ENCODE measurements at regions not wholly inside any gene's neighbourhood (a gene's known extent, or its start where the extent isn't known, plus 50 kb on each side); places are given as distances from the start of the nearest gene placed in this dataset.
"Not testable (repeated sequence)": the region's sequence is repeated elsewhere in the genome, so short reads cannot be mapped to it uniquely, and the experiment has no call there.

- TF ChIP-seq POLR2AphosphoS5 (IDR thresholded peaks at IDR 0.05; ENCODE audit: low read depth, low read length) (no peak), POU2F2 (IDR thresholded peaks at IDR 0.05; ENCODE audit: low read depth, low read length) (no peak), PAX5 (IDR thresholded peaks at IDR 0.05; ENCODE audit: insufficient read depth, low read length, severe bottlenecking) (no peak), TAF1 (IDR thresholded peaks at IDR 0.05; ENCODE audit: low read depth, low read length) (no peak), POLR2A (IDR thresholded peaks at IDR 0.05; ENCODE audit: low read depth, low read length) (no peak), SPI1 (IDR thresholded peaks at IDR 0.05; ENCODE audit: low read depth, low read length) (no peak)
- FAIRE-seq = no peak
- no peak for DNase-seq (ENCODE audit: insufficient read length, low spot score)
Measured at GRCh38 chr7:131808736-131809135, 252.3 kb upstream of the PODXL start.

GRCh38 chr7:131808156-131808555 lies 251.7 kb upstream of the PODXL start:
- not testable (repeated sequence) for DNase-seq (ENCODE audit: insufficient read length, low spot score); FAIRE-seq

GRCh38 chr7:131803816-131804215 lies 247.4 kb upstream of the PODXL start:
- TF ChIP-seq TAF1 (IDR thresholded peaks at IDR 0.05; ENCODE audit: low read depth, low read length) (no peak), PAX5 (IDR thresholded peaks at IDR 0.05; ENCODE audit: insufficient read depth, low read length, severe bottlenecking) (no peak), POU2F2 (IDR thresholded peaks at IDR 0.05; ENCODE audit: low read depth, low read length) (no peak), SPI1 (IDR thresholded peaks at IDR 0.05; ENCODE audit: low read depth, low read length) (no peak), POLR2A (IDR thresholded peaks at IDR 0.05; ENCODE audit: low read depth, low read length) (no peak), POLR2AphosphoS5 (IDR thresholded peaks at IDR 0.05; ENCODE audit: low read depth, low read length) (no peak)
- FAIRE-seq = no peak
- no peak for DNase-seq (ENCODE audit: insufficient read length, low spot score)

- DNase-seq (ENCODE audit: insufficient read length, low spot score) (no peak), FAIRE-seq (no peak)
- TF ChIP-seq SPI1 (IDR thresholded peaks at IDR 0.05; ENCODE audit: low read depth, low read length) = no peak
- TF ChIP-seq POU2F2 (IDR thresholded peaks at IDR 0.05; ENCODE audit: low read depth, low read length) = no peak
- no peak for TF ChIP-seq TAF1 (IDR thresholded peaks at IDR 0.05; ENCODE audit: low read depth, low read length)
- no peak for TF ChIP-seq PAX5 (IDR thresholded peaks at IDR 0.05; ENCODE audit: insufficient read depth, low read length, severe bottlenecking)
- TF ChIP-seq POLR2A (IDR thresholded peaks at IDR 0.05; ENCODE audit: low read depth, low read length) = no peak
- no peak for TF ChIP-seq POLR2AphosphoS5 (IDR thresholded peaks at IDR 0.05; ENCODE audit: low read depth, low read length)
Measured at GRCh38 chr7:131802195-131802864, 245.9 kb upstream of the PODXL start.

GRCh38 chr7:131800531-131800930 lies 244.1 kb upstream of the PODXL start:
- FAIRE-seq (no peak), DNase-seq (ENCODE audit: insufficient read length, low spot score) (no peak)
- TF ChIP-seq PAX5 (IDR thresholded peaks at IDR 0.05; ENCODE audit: insufficient read depth, low read length, severe bottlenecking) = no peak
- no peak for TF ChIP-seq POLR2AphosphoS5 (IDR thresholded peaks at IDR 0.05; ENCODE audit: low read depth, low read length)
- TF ChIP-seq POLR2A (IDR thresholded peaks at IDR 0.05; ENCODE audit: low read depth, low read length) = no peak
- TF ChIP-seq TAF1 (IDR thresholded peaks at IDR 0.05; ENCODE audit: low read depth, low read length) = no peak
- TF ChIP-seq POU2F2 (IDR thresholded peaks at IDR 0.05; ENCODE audit: low read depth, low read length) = no peak
- no peak for TF ChIP-seq SPI1 (IDR thresholded peaks at IDR 0.05; ENCODE audit: low read depth, low read length)

GRCh38 chr7:131800008-131800407 lies 243.6 kb upstream of the PODXL start:
- DNase-seq (ENCODE audit: insufficient read length, low spot score) (no peak), FAIRE-seq (no peak)
- TF ChIP-seq TAF1 (IDR thresholded peaks at IDR 0.05; ENCODE audit: low read depth, low read length) (no peak), SPI1 (IDR thresholded peaks at IDR 0.05; ENCODE audit: low read depth, low read length) (no peak), POU2F2 (IDR thresholded peaks at IDR 0.05; ENCODE audit: low read depth, low read length) (no peak), POLR2A (IDR thresholded peaks at IDR 0.05; ENCODE audit: low read depth, low read length) (no peak), PAX5 (IDR thresholded peaks at IDR 0.05; ENCODE audit: insufficient read depth, low read length, severe bottlenecking) (no peak), POLR2AphosphoS5 (IDR thresholded peaks at IDR 0.05; ENCODE audit: low read depth, low read length) (no peak)

- FAIRE-seq = no peak
Measured at GRCh38 chr7:131797841-131798240, 241.4 kb upstream of the PODXL start.

GRCh38 chr7:131795400-131795799 lies 239.0 kb upstream of the PODXL start:
- DNase-seq (ENCODE audit: insufficient read length, low spot score) = no peak
- TF ChIP-seq POLR2A (IDR thresholded peaks at IDR 0.05; ENCODE audit: low read depth, low read length) (no peak), SPI1 (IDR thresholded peaks at IDR 0.05; ENCODE audit: low read depth, low read length) (no peak), TAF1 (IDR thresholded peaks at IDR 0.05; ENCODE audit: low read depth, low read length) (no peak), PAX5 (IDR thresholded peaks at IDR 0.05; ENCODE audit: insufficient read depth, low read length, severe bottlenecking) (no peak), POU2F2 (IDR thresholded peaks at IDR 0.05; ENCODE audit: low read depth, low read length) (no peak), POLR2AphosphoS5 (IDR thresholded peaks at IDR 0.05; ENCODE audit: low read depth, low read length) (no peak)
- no peak for FAIRE-seq

More at GRCh38 chr7:131797841-131798240, 241.4 kb upstream of the PODXL start:
- DNase-seq (ENCODE audit: insufficient read length, low spot score) = no peak
- TF ChIP-seq POLR2A (IDR thresholded peaks at IDR 0.05; ENCODE audit: low read depth, low read length) (no peak), POLR2AphosphoS5 (IDR thresholded peaks at IDR 0.05; ENCODE audit: low read depth, low read length) (no peak), POU2F2 (IDR thresholded peaks at IDR 0.05; ENCODE audit: low read depth, low read length) (no peak), TAF1 (IDR thresholded peaks at IDR 0.05; ENCODE audit: low read depth, low read length) (no peak), PAX5 (IDR thresholded peaks at IDR 0.05; ENCODE audit: insufficient read depth, low read length, severe bottlenecking) (no peak), SPI1 (IDR thresholded peaks at IDR 0.05; ENCODE audit: low read depth, low read length) (no peak)

- no peak for FAIRE-seq
- no peak for TF ChIP-seq POLR2AphosphoS5 (IDR thresholded peaks at IDR 0.05; ENCODE audit: low read depth, low read length)
- TF ChIP-seq SPI1 (IDR thresholded peaks at IDR 0.05; ENCODE audit: low read depth, low read length) = no peak
- TF ChIP-seq POU2F2 (IDR thresholded peaks at IDR 0.05; ENCODE audit: low read depth, low read length) = no peak
- TF ChIP-seq TAF1 (IDR thresholded peaks at IDR 0.05; ENCODE audit: low read depth, low read length) = no peak
- TF ChIP-seq PAX5 (IDR thresholded peaks at IDR 0.05; ENCODE audit: insufficient read depth, low read length, severe bottlenecking) = no peak
- no peak for TF ChIP-seq POLR2A (IDR thresholded peaks at IDR 0.05; ENCODE audit: low read depth, low read length)
Measured at GRCh38 chr7:131792311-131792710, 235.9 kb upstream of the PODXL start.

GRCh38 chr7:131787101-131787500 lies 230.7 kb upstream of the PODXL start:
- DNase-seq (ENCODE audit: insufficient read length, low spot score) (no peak), FAIRE-seq (no peak)
- TF ChIP-seq PAX5 (IDR thresholded peaks at IDR 0.05; ENCODE audit: insufficient read depth, low read length, severe bottlenecking) (no peak), POU2F2 (IDR thresholded peaks at IDR 0.05; ENCODE audit: low read depth, low read length) (no peak), TAF1 (IDR thresholded peaks at IDR 0.05; ENCODE audit: low read depth, low read length) (no peak), POLR2A (IDR thresholded peaks at IDR 0.05; ENCODE audit: low read depth, low read length) (no peak), POLR2AphosphoS5 (IDR thresholded peaks at IDR 0.05; ENCODE audit: low read depth, low read length) (no peak), SPI1 (IDR thresholded peaks at IDR 0.05; ENCODE audit: low read depth, low read length) (no peak)

More at GRCh38 chr7:131792311-131792710, 235.9 kb upstream of the PODXL start:
- DNase-seq (ENCODE audit: insufficient read length, low spot score) = no peak
